ENCODE measurements at regions not wholly inside any gene's neighbourhood (a gene's known extent, or its start where the extent isn't known, plus 50 kb on each side); places are given as distances from the start of the nearest gene placed in this dataset.

GRCh38 chr16:64364016-64364415 is 757.8 kb downstream of the CDH11 start:
- Histone ChIP-seq H3K27me3 (no peaks in the 10 kb centered on the region), H3K4me1 (no peaks in the 10 kb centered on the region), H3K4me3 (replicated peaks in 1 of 3) (no peak overlapping the region), H3K27ac (no peak overlapping the region), H3K36me3 (no peaks in the 10 kb centered on the region), H3K9me3 (no peaks in the 10 kb centered on the region)
- TF ChIP-seq CTCF (IDR thresholded peaks at IDR 0.05) = no peak
- TF ChIP-seq POLR2A (IDR thresholded peaks at IDR 0.05) = no peak
- intact Hi-C loops (cut with DNase I) = no loop called here
- no peak for DNase-seq
- 92 to 96% methylated on average over 2 of the region's 2 CpGs for WGBS, 2 donors

- intact Hi-C loops (cut with DNase I) = no loop called here
Measured at GRCh38 chr16:64363039-64363438, 758.8 kb downstream of the CDH11 start.

GRCh38 chr16:64362193-64362592 is 759.7 kb downstream of the CDH11 start:
- no peak overlapping the region for H3K4me3 ChIP-seq (replicated peaks in 1 of 3)
- intact Hi-C loops (cut with DNase I) = no loop called here
- H3K36me3 ChIP-seq = no peaks in the 10 kb centered on the region
- TF ChIP-seq POLR2A (IDR thresholded peaks at IDR 0.05) (no peak), CTCF (IDR thresholded peaks at IDR 0.05) (no peak)
- no peak for DNase-seq
- no peaks in the 10 kb centered on the region for H3K4me1 ChIP-seq
- H3K27ac ChIP-seq = no peak overlapping the region
- 79 to 84% methylated on average over 2 of the region's 2 CpGs for WGBS, 2 donors
- H3K27me3 ChIP-seq = no peaks in the 10 kb centered on the region
- H3K9me3 ChIP-seq = no peaks in the 10 kb centered on the region

More at GRCh38 chr16:64363039-64363438, 758.8 kb downstream of the CDH11 start:
- Histone ChIP-seq H3K9me3 (no peaks in the 10 kb centered on the region), H3K27ac (no peak overlapping the region), H3K27me3 (no peaks in the 10 kb centered on the region), H3K36me3 (no peaks in the 10 kb centered on the region), H3K4me3 (replicated peaks in 1 of 3) (no peak overlapping the region), H3K4me1 (no peaks in the 10 kb centered on the region)
- 85 to 89% methylated on average over 2 of the region's 2 CpGs for WGBS, 2 donors
- no peak for TF ChIP-seq CTCF (IDR thresholded peaks at IDR 0.05)
- no peak for TF ChIP-seq POLR2A (IDR thresholded peaks at IDR 0.05)
- DNase-seq = no peak

- 59 to 76% methylated on average over 2 of the region's 2 CpGs for WGBS, 2 donors
- Histone ChIP-seq H3K27me3 (no peaks in the 10 kb centered on the region), H3K4me1 (no peaks in the 10 kb centered on the region), H3K9me3 (no peaks in the 10 kb centered on the region), H3K4me3 (replicated peaks in 1 of 3) (no peak overlapping the region), H3K36me3 (no peaks in the 10 kb centered on the region), H3K27ac (no peak overlapping the region)
- intact Hi-C loops (cut with DNase I) = no loop called here
- TF ChIP-seq POLR2A (IDR thresholded peaks at IDR 0.05) = no peak
- no peak for TF ChIP-seq CTCF (IDR thresholded peaks at IDR 0.05)
- DNase-seq = no peak
Measured at GRCh38 chr16:64361753-64362152, 760.1 kb downstream of the CDH11 start.

- no peak overlapping the region for H3K27ac ChIP-seq
- no peaks in the 10 kb centered on the region for H3K4me1 ChIP-seq
- no peak for DNase-seq
- H3K9me3 ChIP-seq = no peaks in the 10 kb centered on the region
- TF ChIP-seq CTCF (IDR thresholded peaks at IDR 0.05) (no peak), POLR2A (IDR thresholded peaks at IDR 0.05) (no peak)
- intact Hi-C loops (cut with DNase I) = no loop called here
- H3K27me3 ChIP-seq = no peaks in the 10 kb centered on the region
- no peak overlapping the region for H3K4me3 ChIP-seq (replicated peaks in 1 of 3)
- WGBS, 2 donors = 89 to 90% methylated on average over 1 of the region's 1 CpG
- no peaks in the 10 kb centered on the region for H3K36me3 ChIP-seq
Measured at GRCh38 chr16:64358291-64358690, 763.6 kb downstream of the CDH11 start.

All from thyroid gland (tissue), 4 donors.